K562 (cell line): ENCODE measurements at regions not wholly inside any gene's neighbourhood (a gene's known extent, or its start where the extent isn't known, plus 50 kb on each side); places are given as distances from the start of the nearest gene placed in this dataset.

Experiments used
- ATAC-seq: fragments of 200-7000 bp; cut with Tn5 transposase; 3 replicates; pipeline ENCODE4 v1.9.1; 2020; ENCODE audit warnings: moderate library complexity
- BruUV-seq: library from RNA; stranded (reverse); fragments of 400-500 nt; replicated peaks from 2 replicates; lab custom pipeline; 2021; lab: Mats Ljungman, UMichigan
- CTCF ChIA-PET: fragments of 300-600 bp; formaldehyde crosslinking; extraction: SDS; loops from one replicate; lab custom pipeline; 2021; ENCODE audit warnings: low intra/inter-chr PET ratio; lab: Yijun Ruan, JAX
- POLR2A ChIA-PET: fragments of 300-600, 350-650 bp; sonication (Branson Sonifier 250); formaldehyde crosslinking; extraction: SDS; loops from one replicate; lab custom pipeline; 2021; ENCODE audit warnings: antibody characterized with exemption, inconsistent platforms; lab: Yijun Ruan, JAX
- DNase-seq, 4 experiments: peaks; one replicate each; pipeline versions ENCODE4 v3.0.0 to v3.0.0-alpha.2; 2011 to 2018; ENCODE audit warnings: low spot score in 3 of 4, mixed read lengths in 3 of 4; ENCODE audit errors: extremely low read depth in 1 of 4
- FAIRE-seq: peaks from 2 replicates; lab custom pipeline; 2011; peaks lifted over from hg19 to GRCh38; lab: Jason Lieb, UNC
- H2AFZ ChIP-seq: 2 replicates; pipeline ENCODE4 v1.6.0; 2011; ENCODE audit warnings: low read depth, low read length, control low read depth, inconsistent platforms
- H3K27ac ChIP-seq: fragments of 200-600 bp; 3 replicates; pipeline ENCODE4 v1.8.0; 2011; ENCODE audit warnings: low read depth, mild to moderate bottlenecking, control low read depth, inconsistent platforms, low read length, moderate library complexity, mixed read lengths; ENCODE audit errors: extremely low read depth
- H3K27me3 ChIP-seq, 2 experiments: fragments of 300-600 bp in 1 of 2; 2 replicates in 1 of 2; 3 replicates in 1 of 2; pipeline versions ENCODE4 v1.6.0 to v1.8.0; 2011; ENCODE audit warnings: inconsistent platforms in 2 of 2, low read length in 2 of 2, mild to moderate bottlenecking in 1 of 2, mixed read lengths in 1 of 2, moderate library complexity in 1 of 2; ENCODE audit not compliant: control insufficient read depth in 2 of 2, insufficient read depth in 2 of 2
- H3K36me3 ChIP-seq: fragments of 300-600 bp; 3 replicates; pipeline ENCODE4 v1.8.0; 2011; ENCODE audit warnings: mild to moderate bottlenecking, low read length, inconsistent platforms; ENCODE audit not compliant: control insufficient read depth, insufficient read depth
- H3K4me1 ChIP-seq, 2 experiments: fragments of 200-600 bp in 1 of 2; replicated peaks in 1 of 2; 2 replicates in 1 of 2; 3 replicates in 1 of 2; pipeline versions ENCODE4 v1.5.1 to v1.8.0; 2011; ENCODE audit warnings: inconsistent platforms in 2 of 2, low read length in 2 of 2, mild to moderate bottlenecking in 1 of 2, mixed read lengths in 1 of 2, moderate library complexity in 1 of 2; ENCODE audit not compliant: control insufficient read depth in 2 of 2, insufficient read depth in 2 of 2
- H3K4me2 ChIP-seq: 2 replicates; pipeline ENCODE4 v1.6.1; 2011; ENCODE audit warnings: low read length, control low read depth, inconsistent platforms, mixed read lengths; ENCODE audit not compliant: insufficient read depth
- H3K4me3 ChIP-seq: fragments of 200-600 bp; sonication (generic), shearing (Covaris generic); 2 replicates; pipeline ENCODE4 v1.5.1; 2016; ENCODE audit warnings: control low read depth, inconsistent platforms
- H3K79me2 ChIP-seq: fragments of 200-600 bp; 3 replicates; pipeline ENCODE4 v1.8.0; 2011; ENCODE audit warnings: low read length, inconsistent platforms; ENCODE audit not compliant: control insufficient read depth, insufficient read depth
- H3K9ac ChIP-seq, 2 experiments: 2 replicates each; pipeline versions ENCODE4 v1.6.0 to v1.6.1; 2011; ENCODE audit warnings: low read depth in 2 of 2, low read length in 2 of 2, control low read depth in 1 of 2, inconsistent platforms in 1 of 2, mild to moderate bottlenecking in 1 of 2, mixed read lengths in 1 of 2; ENCODE audit not compliant: insufficient read depth in 1 of 2
- H3K9me1 ChIP-seq: one replicate; pipeline ENCODE4 v1.6.0; 2011; ENCODE audit warnings: inconsistent platforms, mild to moderate bottlenecking, low read length, moderate library complexity; ENCODE audit not compliant: control insufficient read depth, insufficient read depth
- H3K9me3 ChIP-seq: replicated peaks from 2 replicates; pipeline ENCODE4 v1.5.1; 2011; ENCODE audit warnings: low read depth, low read length, inconsistent platforms; ENCODE audit not compliant: control insufficient read depth, insufficient read depth
- H4K20me1 ChIP-seq: replicated peaks from 2 replicates; pipeline ENCODE4 v1.6.1; 2011; ENCODE audit warnings: low read length, inconsistent platforms, mixed read lengths; ENCODE audit not compliant: control insufficient read depth, insufficient read depth
- ARID1B ChIP-seq: fragments of 450-650 bp; IDR thresholded peaks from 2 replicates; pipeline ENCODE4 v1.6.1; 2016; ENCODE audit warnings: antibody characterized with exemption, mild to moderate bottlenecking, inconsistent platforms
- BDP1 ChIP-seq: IDR thresholded peaks from 3 replicates; pipeline ENCODE4 v1.6.1; 2011; ENCODE audit not compliant: insufficient read length, insufficient read depth
- CBX2 ChIP-seq: fragments of 200-600 bp; sonication (generic); IDR thresholded peaks from one replicate; pipeline ENCODE4 v1.6.1; 2012; ENCODE audit warnings: mild to moderate bottlenecking, low read length, inconsistent platforms; ENCODE audit not compliant: insufficient read depth, poor library complexity, severe bottlenecking
- EHMT2 ChIP-seq: fragments of 450-650 bp; IDR thresholded peaks from 2 replicates; pipeline ENCODE4 v1.6.1; 2018; ENCODE audit warnings: antibody characterized with exemption
- ESRRA ChIP-seq: fragments of 450-650 bp; IDR thresholded peaks from 2 replicates; pipeline ENCODE4 v1.6.1; 2014; ENCODE audit warnings: low read depth, mild to moderate bottlenecking, moderate library complexity, borderline replicate concordance
- HMG20A ChIP-seq: fragments of 450-650 bp; formaldehyde crosslinking; conservative IDR thresholded peaks from 2 replicates; pipeline ENCODE4 v1.4.0; 2020; ENCODE audit warnings: mild to moderate bottlenecking, mixed read lengths
- SAFB2 ChIP-seq: fragments of 200-400 bp; formaldehyde crosslinking; IDR thresholded peaks from 2 replicates; pipeline ENCODE4 v1.6.1; 2018; ENCODE audit warnings: borderline replicate concordance, low read length, low read depth, moderate library complexity; ENCODE audit not compliant: severe bottlenecking
- SP2 ChIP-seq: IDR thresholded peaks from 2 replicates; pipeline ENCODE4 v1.6.1; 2011; ENCODE audit warnings: mild to moderate bottlenecking, low read depth, low read length, moderate library complexity; ENCODE audit not compliant: poor library complexity, severe bottlenecking; ENCODE audit errors: extremely low read depth
- TAL1 ChIP-seq: fragments of 450-650 bp; IDR thresholded peaks from 2 replicates; pipeline ENCODE4 v1.6.1; 2016; ENCODE audit warnings: mild to moderate bottlenecking
- U2AF2 ChIP-seq: fragments of 200-400 bp; formaldehyde crosslinking; optimal IDR thresholded peaks from 2 replicates; pipeline ENCODE3; 2017; ENCODE audit warnings: low read depth, mild to moderate bottlenecking, low read length
- ZNF217 ChIP-seq: sonication (generic); formaldehyde crosslinking; IDR thresholded peaks from 2 replicates; pipeline ENCODE4 v1.8.0; 2022; ENCODE audit warnings: mild to moderate bottlenecking, missing genetic modification reagents
- WGBS: fragments of 100-300 bp; shearing (Covaris generic); methylation state at CpG from one replicate; pipeline ENCODE4 v1.1.6; 2016; ENCODE audit warnings: low coverage, mixed read lengths; ENCODE audit not compliant: insufficient coverage; ENCODE audit errors: missing lambda C conversion rate; 5-methylcytosine and 5-hydroxymethylcytosine counted together
- in situ Hi-C: fragments of 300-500 bp; cut with MboI; formaldehyde crosslinking; loops from 4 replicates; pipeline ENCODE4 v1.15.0; 2018; ENCODE audit warnings: inconsistent platforms, mixed read lengths
- intact Hi-C: fragments of 100-400 bp; cut with micrococcal nuclease; formaldehyde crosslinking; loops from 2 replicates; pipeline ENCODE4 v1.14.2; 2022
- TF ChIP-seq, protein P1 (sequence below): fragments of 450-650 bp; IDR thresholded peaks from 2 replicates; pipeline ENCODE4 v1.6.1; 2014; ENCODE audit warnings: low read depth, mild to moderate bottlenecking, moderate library complexity, borderline replicate concordance
- TF ChIP-seq, protein P2 (sequence below): sonication (generic); formaldehyde crosslinking; IDR thresholded peaks from 2 replicates; pipeline ENCODE4 v1.8.0; 2023; ENCODE audit warnings: missing genetic modification reagents, mild to moderate bottlenecking, borderline replicate concordance
- TF ChIP-seq, protein P3 (sequence below): fragments of 250-450 bp; sonication (Bioruptor Pico); IDR thresholded peaks from 2 replicates; pipeline ENCODE4 v1.6.1; 2021; ENCODE audit warnings: mild to moderate bottlenecking

DNA sequence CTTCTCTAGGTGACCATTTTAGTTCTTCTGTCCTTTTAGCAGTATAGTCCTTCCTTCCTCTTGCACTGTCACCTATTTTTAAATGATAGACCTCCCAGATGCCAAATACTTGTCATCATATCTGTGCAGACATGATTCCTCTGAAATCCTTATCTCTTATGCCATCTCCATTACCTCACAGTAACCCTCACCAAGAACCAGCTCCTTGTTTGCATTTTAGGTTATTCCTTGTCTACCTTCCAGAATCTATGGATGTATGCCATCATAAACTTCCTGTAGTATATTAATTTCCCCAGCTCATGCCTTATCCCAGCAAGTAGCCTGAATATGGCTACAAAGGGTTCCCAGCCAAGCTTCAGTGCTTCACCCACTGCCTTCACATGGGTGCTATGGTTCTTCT is 1347.2 kb downstream of the ROBO1 start (continued):
- TF ChIP-seq TAL1, result no peak

- Histone ChIP-seq H3K79me2 (no peaks in the 10 kb centered on the region), H3K4me1 (no peaks in the 10 kb centered on the region), H3K27ac (no peak overlapping the region), H3K9ac (no peak overlapping the region), H3K36me3 (no peaks in the 10 kb centered on the region), H3K9me3 (no peaks in the 10 kb centered on the region), H3K4me2 (no peak overlapping the region), H4K20me1 (no peaks in the 10 kb centered on the region), H3K9me1 (no peaks in the 10 kb centered on the region), H3K4me3 (no peak overlapping the region), H3K27me3 (no peaks in the 10 kb centered on the region), H2AFZ (no peak overlapping the region)
- FAIRE-seq (no peak), DNase-seq (no peak), ATAC-seq (no peak)
- no TSS peak for BruUV-seq
- POLR2A ChIA-PET, result no interaction called here
- CTCF ChIA-PET, result no interaction called here
- in situ Hi-C loops, result no loop called here
- 1% methylated on average over 7 of the region's 7 CpGs for WGBS
- intact Hi-C loops, result no loop called here
- TF ChIP-seq, protein P1, sequence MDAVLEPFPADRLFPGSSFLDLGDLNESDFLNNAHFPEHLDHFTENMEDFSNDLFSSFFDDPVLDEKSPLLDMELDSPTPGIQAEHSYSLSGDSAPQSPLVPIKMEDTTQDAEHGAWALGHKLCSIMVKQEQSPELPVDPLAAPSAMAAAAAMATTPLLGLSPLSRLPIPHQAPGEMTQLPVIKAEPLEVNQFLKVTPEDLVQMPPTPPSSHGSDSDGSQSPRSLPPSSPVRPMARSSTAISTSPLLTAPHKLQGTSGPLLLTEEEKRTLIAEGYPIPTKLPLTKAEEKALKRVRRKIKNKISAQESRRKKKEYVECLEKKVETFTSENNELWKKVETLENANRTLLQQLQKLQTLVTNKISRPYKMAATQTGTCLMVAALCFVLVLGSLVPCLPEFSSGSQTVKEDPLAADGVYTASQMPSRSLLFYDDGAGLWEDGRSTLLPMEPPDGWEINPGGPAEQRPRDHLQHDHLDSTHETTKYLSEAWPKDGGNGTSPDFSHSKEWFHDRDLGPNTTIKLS, result no peak
- TF ChIP-seq, protein P2, sequence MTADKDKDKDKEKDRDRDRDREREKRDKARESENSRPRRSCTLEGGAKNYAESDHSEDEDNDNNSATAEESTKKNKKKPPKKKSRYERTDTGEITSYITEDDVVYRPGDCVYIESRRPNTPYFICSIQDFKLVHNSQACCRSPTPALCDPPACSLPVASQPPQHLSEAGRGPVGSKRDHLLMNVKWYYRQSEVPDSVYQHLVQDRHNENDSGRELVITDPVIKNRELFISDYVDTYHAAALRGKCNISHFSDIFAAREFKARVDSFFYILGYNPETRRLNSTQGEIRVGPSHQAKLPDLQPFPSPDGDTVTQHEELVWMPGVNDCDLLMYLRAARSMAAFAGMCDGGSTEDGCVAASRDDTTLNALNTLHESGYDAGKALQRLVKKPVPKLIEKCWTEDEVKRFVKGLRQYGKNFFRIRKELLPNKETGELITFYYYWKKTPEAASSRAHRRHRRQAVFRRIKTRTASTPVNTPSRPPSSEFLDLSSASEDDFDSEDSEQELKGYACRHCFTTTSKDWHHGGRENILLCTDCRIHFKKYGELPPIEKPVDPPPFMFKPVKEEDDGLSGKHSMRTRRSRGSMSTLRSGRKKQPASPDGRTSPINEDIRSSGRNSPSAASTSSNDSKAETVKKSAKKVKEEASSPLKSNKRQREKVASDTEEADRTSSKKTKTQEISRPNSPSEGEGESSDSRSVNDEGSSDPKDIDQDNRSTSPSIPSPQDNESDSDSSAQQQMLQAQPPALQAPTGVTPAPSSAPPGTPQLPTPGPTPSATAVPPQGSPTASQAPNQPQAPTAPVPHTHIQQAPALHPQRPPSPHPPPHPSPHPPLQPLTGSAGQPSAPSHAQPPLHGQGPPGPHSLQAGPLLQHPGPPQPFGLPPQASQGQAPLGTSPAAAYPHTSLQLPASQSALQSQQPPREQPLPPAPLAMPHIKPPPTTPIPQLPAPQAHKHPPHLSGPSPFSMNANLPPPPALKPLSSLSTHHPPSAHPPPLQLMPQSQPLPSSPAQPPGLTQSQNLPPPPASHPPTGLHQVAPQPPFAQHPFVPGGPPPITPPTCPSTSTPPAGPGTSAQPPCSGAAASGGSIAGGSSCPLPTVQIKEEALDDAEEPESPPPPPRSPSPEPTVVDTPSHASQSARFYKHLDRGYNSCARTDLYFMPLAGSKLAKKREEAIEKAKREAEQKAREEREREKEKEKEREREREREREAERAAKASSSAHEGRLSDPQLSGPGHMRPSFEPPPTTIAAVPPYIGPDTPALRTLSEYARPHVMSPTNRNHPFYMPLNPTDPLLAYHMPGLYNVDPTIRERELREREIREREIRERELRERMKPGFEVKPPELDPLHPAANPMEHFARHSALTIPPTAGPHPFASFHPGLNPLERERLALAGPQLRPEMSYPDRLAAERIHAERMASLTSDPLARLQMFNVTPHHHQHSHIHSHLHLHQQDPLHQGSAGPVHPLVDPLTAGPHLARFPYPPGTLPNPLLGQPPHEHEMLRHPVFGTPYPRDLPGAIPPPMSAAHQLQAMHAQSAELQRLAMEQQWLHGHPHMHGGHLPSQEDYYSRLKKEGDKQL, result no peak
- TF ChIP-seq CBX2, result no peak
- TF ChIP-seq ZNF217 (CRISPR knock-in tag), result no peak
- no peak for TF ChIP-seq ESRRA
- no peak for TF ChIP-seq SAFB2
- no peak for TF ChIP-seq ARID1B
- no peak for TF ChIP-seq HMG20A (CRISPR knock-in tag)
- TF ChIP-seq, protein P3, sequence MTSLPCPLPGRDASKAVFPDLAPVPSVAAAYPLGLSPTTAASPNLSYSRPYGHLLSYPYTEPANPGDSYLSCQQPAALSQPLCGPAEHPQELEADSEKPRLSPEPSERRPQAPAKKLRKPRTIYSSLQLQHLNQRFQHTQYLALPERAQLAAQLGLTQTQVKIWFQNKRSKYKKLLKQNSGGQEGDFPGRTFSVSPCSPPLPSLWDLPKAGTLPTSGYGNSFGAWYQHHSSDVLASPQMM (CRISPR knock-in tag), result no peak
- TF ChIP-seq BDP1, result no peak
- no peak for TF ChIP-seq SP2
- TF ChIP-seq U2AF2, result no peak
- no peak for TF ChIP-seq EHMT2
These were observed 1346.4 kb downstream of the ROBO1 start for GRCh38 chr3:78421247-78421966.
